ENCODE measurements at regions not wholly inside any gene's neighbourhood (a gene's known extent, or its start where the extent isn't known, plus 50 kb on each side); places are given as distances from the start of the nearest gene placed in this dataset.
"Not testable (repeated sequence)": the region's sequence is repeated elsewhere in the genome, so short reads cannot be mapped to it uniquely, and the experiment has no call there.

GRCh38 chr2:144920755-144921530 is 401.0 kb upstream of the ZEB2 start:
- no peak for DNase-seq (ENCODE audit: low read depth in 2 of 3, low spot score in 1 of 3)

- no peak for DNase-seq (ENCODE audit: low read depth in 2 of 3, low spot score in 1 of 3)
Measured at GRCh38 chr2:144914622-144915318, 394.9 kb upstream of the ZEB2 start.

GRCh38 chr2:144914113-144914512 is 394.2 kb upstream of the ZEB2 start:
- no peak for DNase-seq (ENCODE audit: low read depth in 2 of 3, low spot score in 1 of 3)

GRCh38 chr2:144912206-144912605 is 392.3 kb upstream of the ZEB2 start:
- DNase-seq (ENCODE audit: low read depth in 2 of 3, low spot score in 1 of 3) = no peak

GRCh38 chr2:144905956-144906355 is 386.0 kb upstream of the ZEB2 start:
- DNase-seq (ENCODE audit: low read depth in 2 of 3, low spot score in 1 of 3) = no peak

GRCh38 chr2:144904612-144905011 is 384.7 kb upstream of the ZEB2 start:
- no peak for DNase-seq (ENCODE audit: low read depth in 2 of 3, low spot score in 1 of 3)

GRCh38 chr2:144903045-144903444 is 383.1 kb upstream of the ZEB2 start:
- DNase-seq (ENCODE audit: low read depth in 2 of 3, low spot score in 1 of 3) = not testable (repeated sequence)

GRCh38 chr2:144901386-144901785 is 381.5 kb upstream of the ZEB2 start:
- not testable (repeated sequence) for DNase-seq (ENCODE audit: low read depth in 2 of 3, low spot score in 1 of 3)

GRCh38 chr2:144896341-144896740 is 376.4 kb upstream of the ZEB2 start:
- no peak for DNase-seq (ENCODE audit: low read depth in 2 of 3, low spot score in 1 of 3)

GRCh38 chr2:144894612-144895599 is 375.0 kb upstream of the ZEB2 start:
- DNase-seq (ENCODE audit: low read depth in 2 of 3, low spot score in 1 of 3) = no peak

- no peak for DNase-seq (ENCODE audit: low read depth in 2 of 3, low spot score in 1 of 3)
Measured at GRCh38 chr2:144893464-144893863, 373.5 kb upstream of the ZEB2 start.

GRCh38 chr2:144890828-144891227 is 370.9 kb upstream of the ZEB2 start:
- DNase-seq (ENCODE audit: low read depth in 2 of 3, low spot score in 1 of 3) = no peak

GRCh38 chr2:144889348-144889747 is 369.4 kb upstream of the ZEB2 start:
- DNase-seq (ENCODE audit: low read depth in 2 of 3, low spot score in 1 of 3) = no peak

- DNase-seq (ENCODE audit: low read depth in 2 of 3, low spot score in 1 of 3) = no peak
Measured at GRCh38 chr2:144886862-144887261, 366.9 kb upstream of the ZEB2 start.

GRCh38 chr2:144877893-144878292 is 358.0 kb upstream of the ZEB2 start:
- no peak for DNase-seq (ENCODE audit: low read depth in 2 of 3, low spot score in 1 of 3)

GRCh38 chr2:144876013-144876412 is 356.1 kb upstream of the ZEB2 start:
- no peak for DNase-seq (ENCODE audit: low read depth in 2 of 3, low spot score in 1 of 3)

GRCh38 chr2:144875290-144875969 is 355.5 kb upstream of the ZEB2 start:
- DNase-seq (ENCODE audit: low read depth in 2 of 3, low spot score in 1 of 3) = no peak

GRCh38 chr2:144865670-144866069 is 345.8 kb upstream of the ZEB2 start:
- no peak for DNase-seq (ENCODE audit: low read depth in 2 of 3, low spot score in 1 of 3)

GRCh38 chr2:144859716-144860115 is 339.8 kb upstream of the ZEB2 start:
- no peak for DNase-seq (ENCODE audit: low read depth in 2 of 3, low spot score in 1 of 3)

GRCh38 chr2:144858211-144858610 is 338.3 kb upstream of the ZEB2 start:
- no peak for DNase-seq (ENCODE audit: low read depth in 2 of 3, low spot score in 1 of 3)

- DNase-seq (ENCODE audit: low read depth in 2 of 3, low spot score in 1 of 3) = no peak
Measured at GRCh38 chr2:144854596-144854995, 334.7 kb upstream of the ZEB2 start.

Data from stimulated activated CD4-positive, alpha-beta T cell treated with anti-CD3 and anti-CD28 coated beads, Interleukin-12 subunit alpha, Interleukin-12 subunit beta, amount 100 ng/mL, for 48 hours (primary cell).